HG03342 (cell line): ENCODE measurements at regions not wholly inside any gene's neighbourhood (a gene's known extent, or its start where the extent isn't known, plus 50 kb on each side); places are given as distances from the start of the nearest gene placed in this dataset.
"Not testable (repeated sequence)": the region's sequence is repeated elsewhere in the genome, so short reads cannot be mapped to it uniquely, and the experiment has no call there.

Experiments
- ATAC-seq: cut with Tn5 transposase; IDR thresholded peaks from one replicate; pipeline ENCODE4 v1.9.1; 2021; ENCODE audit warnings: mild to moderate bottlenecking, moderate library complexity; ENCODE audit not compliant: unreplicated experiment

DNA sequence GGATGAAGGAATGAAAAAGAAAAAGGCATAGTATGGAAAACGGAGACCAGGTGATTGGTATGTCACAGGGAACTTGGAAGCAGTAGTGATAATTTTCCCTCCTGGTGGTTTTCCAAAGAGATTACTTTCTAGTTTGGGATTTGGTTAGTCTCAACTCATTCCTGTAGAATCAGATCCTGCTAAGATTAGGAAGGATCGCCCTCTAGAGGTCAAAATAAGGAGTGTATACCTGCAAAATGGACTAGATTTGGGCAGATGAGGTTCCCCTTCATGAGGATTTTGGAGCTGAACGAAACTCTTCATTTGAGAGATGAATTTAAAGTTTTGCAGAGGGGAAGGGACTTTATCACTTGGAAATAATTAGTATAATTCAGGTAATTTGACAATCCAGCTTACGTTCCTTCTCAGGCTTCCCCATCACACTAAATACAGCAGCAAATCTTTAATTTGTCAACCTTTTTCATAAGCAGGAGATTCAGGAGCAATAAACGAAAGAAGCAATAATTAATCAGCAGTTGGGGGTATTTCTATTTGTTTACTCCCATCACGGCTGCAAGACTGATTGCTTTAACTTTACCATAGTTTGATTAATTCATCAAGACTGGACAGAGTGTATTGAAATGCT is 65.2 kb downstream of the CCDC195 start:
- peak; percentile 63 for ATAC-seq

DNA sequence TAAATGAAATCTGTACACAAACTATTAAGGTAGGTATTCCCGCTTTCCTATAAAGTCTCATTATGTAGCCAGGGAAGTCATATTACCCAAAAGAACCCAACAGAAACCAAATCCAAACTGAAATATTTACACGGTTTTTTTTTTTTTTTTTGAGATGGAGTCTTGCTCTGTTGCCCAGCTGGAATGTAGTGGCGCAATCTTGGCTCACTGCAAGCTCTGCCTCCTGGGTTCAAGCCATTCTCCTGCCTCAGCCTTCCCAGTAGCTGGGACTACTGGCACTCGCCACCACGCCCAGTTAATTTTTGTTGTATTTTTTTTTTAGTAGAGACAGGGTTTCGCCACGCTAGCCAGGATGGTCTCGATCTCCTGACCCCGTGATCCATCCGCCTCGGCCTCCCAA is 62.5 kb upstream of the CUL3 start:
- ATAC-seq, result not testable (repeated sequence)

DNA sequence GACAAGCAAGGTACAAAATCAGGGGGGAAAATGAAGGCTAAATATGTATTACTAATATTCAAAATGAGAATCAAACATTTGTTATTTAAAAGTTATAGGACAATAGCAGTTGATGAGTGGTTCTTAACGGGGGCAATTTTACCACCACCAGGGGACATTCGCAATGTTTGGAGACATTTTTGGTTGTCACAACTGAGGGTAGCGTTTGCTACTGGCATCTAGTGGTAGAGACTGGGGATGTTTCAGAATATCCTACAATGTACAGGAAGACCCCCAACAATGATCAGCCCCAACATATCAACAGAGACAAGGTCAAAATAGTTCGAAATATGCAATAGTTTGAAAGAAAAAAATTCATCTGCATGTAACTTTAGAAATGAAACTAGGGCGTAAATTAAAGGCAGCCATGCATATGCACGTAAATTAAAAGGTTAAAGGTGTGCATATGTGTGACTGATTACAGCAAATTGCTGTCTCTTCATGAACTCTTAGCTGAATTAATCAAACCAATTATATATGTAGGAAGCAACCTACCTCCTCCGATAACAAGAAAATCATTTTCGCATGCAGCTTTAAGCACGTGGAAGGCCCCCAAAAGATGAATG is 61.2 kb upstream of the CUL3 start:
- ATAC-seq, result no peak

DNA sequence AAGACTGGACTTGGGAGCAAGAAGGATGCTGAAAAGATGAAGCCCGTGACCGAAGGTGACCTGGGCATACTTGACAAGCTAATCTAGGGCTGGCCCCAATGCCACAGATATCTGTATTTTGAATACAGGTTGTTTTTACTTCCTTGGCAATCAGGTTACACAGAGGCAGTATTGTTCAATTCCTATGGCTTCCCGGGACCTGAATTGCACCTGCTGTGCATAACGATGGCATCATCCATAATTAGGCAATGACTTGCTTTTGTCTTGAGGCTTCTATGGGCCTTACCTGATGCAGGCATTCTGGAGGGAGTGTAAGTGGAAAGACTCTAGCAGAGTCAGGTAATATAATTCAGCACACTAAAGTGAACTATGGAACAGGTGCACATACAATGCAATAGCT is 60.6 kb upstream of the CUL3 start:
- ATAC-seq, result no peak

DNA sequence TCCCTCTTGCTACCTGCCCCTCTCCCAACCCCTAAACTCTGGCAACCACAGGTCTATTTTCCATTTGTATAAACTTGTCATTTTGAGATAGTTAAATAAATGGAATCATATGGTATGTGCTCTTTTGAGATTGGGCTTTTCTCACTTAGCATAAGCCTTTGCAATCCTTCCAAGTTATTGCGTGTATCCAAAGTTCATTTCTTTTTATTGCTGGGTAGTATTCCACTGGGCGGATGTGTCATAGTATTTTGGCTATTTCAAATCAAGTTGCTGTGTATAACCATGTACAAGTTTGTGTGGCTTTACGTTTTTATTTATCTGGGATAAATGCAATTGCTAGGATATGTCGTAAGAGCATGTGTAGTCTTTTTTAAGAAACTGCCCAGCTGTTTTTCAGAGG is 55.5 kb upstream of the CUL3 start:
- ATAC-seq, result no peak

DNA sequence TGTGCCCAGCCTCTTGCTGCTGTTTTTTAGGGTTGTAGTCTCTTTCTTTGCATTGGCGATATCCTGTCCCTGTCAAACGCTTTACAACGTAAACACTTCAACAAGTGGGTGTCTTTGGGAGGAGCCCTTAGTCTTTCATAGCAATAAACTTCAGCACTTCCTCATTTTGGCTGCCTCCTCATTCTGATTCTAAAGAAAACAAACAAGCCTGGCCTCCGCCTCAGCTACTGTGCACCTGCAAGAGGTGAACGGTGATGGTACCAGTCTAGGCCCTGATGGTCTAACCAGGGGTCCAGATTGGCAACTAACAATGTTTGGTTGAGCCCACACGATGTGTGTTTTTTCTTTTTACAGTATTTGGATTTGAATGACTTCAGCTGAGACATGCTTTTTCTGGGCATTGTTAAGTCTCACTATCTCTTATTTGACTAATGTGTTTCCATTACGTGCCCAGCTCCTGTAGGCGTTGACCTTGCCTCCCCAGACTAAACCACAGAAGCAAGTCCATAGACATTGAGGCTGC is 53.2 kb upstream of the CUL3 start:
- peak; percentile 93 for ATAC-seq
